Left lung (tissue), 4 donors: ENCODE measurements at regions not wholly inside any gene's neighbourhood (a gene's known extent, or its start where the extent isn't known, plus 50 kb on each side); places are given as distances from the start of the nearest gene placed in this dataset.

ENCODE experiments used
- ATAC-seq: fragments of 200-7000 bp; cut with Tn5 transposase; one replicate; pipeline ENCODE4 v1.9.1; 2020; ENCODE audit warnings: moderate library complexity
- DNase-seq, 4 donors: peaks; one replicate each; pipeline ENCODE4 v3.0.0-alpha.2; 2013 to 2020
- H3K27ac ChIP-seq, 2 donors: fragments of 200-600 bp; sonication (generic) in 1 of 2; one replicate each; pipeline versions ENCODE4 v1.5.0 to v1.8.0; 2020 to 2021
- H3K27me3 ChIP-seq, 2 donors: fragments of 200-600 bp; sonication (generic) in 1 of 2; one replicate each; pipeline versions ENCODE4 v1.5.0 to v1.8.0; 2020 to 2021
- H3K36me3 ChIP-seq, 2 donors: fragments of 200-600 bp; sonication (generic) in 1 of 2; one replicate each; pipeline versions ENCODE4 v1.5.0 to v1.8.0; 2020 to 2021
- H3K4me1 ChIP-seq, 2 donors: fragments of 200-600 bp; one replicate each; pipeline ENCODE4 v1.8.0; 2021
- H3K4me3 ChIP-seq, 2 donors: fragments of 200-600 bp; sonication (generic) in 1 of 2; one replicate each; pipeline versions ENCODE4 v1.5.0 to v1.8.0; 2020 to 2021; ENCODE audit warnings: mild to moderate bottlenecking in 1 of 2
- H3K9me3 ChIP-seq, 2 donors: fragments of 200-600 bp; sonication (generic) in 1 of 2; one replicate each; pipeline versions ENCODE4 v1.5.0 to v1.8.0; 2020 to 2021
- intact Hi-C, 2 donors: fragments of 100-400 bp; cut with DNase I; formaldehyde crosslinking; loops; one replicate each; pipeline versions ENCODE4 v1.11.2 to v1.14.2; 2022
- TF ChIP-seq, protein P1 (sequence below), 2 donors: fragments of 200-600 bp; sonication (generic) in 1 of 2; IDR thresholded peaks; one replicate each; pipeline versions ENCODE4 v1.5.0 to v1.8.0; 2021; ENCODE audit warnings: antibody characterized with exemption in 2 of 2
- donor health status: DM: no; HTN: yes; CAD: no.
- donor health status: DM: no; HTN: no; CAD: no.

DNA sequence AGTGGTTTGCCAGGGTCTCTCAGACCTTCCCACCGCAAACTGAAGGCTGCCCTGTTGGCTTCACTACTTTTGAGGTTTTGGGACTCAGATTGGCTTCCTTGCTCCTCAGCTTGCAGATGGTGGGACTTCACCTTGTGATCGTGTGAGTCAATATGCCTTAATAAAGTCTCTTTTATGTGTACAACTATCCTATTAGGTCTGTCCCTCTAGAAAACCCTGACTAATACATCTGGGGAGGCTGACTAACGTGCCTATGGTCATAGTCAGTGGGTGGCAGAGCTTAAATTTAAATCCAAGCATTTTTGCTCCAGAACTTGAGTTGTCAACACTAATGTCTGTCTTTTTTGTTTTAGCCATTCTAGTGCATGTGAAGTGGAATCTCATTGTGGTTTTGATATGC is 76.5 kb upstream of the CHODL start:
- ATAC-seq (no peak), DNase-seq (no peak)
- Histone ChIP-seq H3K36me3 (no peaks in the 10 kb centered on the region), H3K9me3 (peaks cover 0 to 4% of the 10 kb centered on the region in 2 donors), H3K27ac (no peak overlapping the region), H3K4me3 (no peak overlapping the region), H3K27me3 (no peaks in the 10 kb centered on the region), H3K4me1 (no peaks in the 10 kb centered on the region)
- TF ChIP-seq, protein P1, sequence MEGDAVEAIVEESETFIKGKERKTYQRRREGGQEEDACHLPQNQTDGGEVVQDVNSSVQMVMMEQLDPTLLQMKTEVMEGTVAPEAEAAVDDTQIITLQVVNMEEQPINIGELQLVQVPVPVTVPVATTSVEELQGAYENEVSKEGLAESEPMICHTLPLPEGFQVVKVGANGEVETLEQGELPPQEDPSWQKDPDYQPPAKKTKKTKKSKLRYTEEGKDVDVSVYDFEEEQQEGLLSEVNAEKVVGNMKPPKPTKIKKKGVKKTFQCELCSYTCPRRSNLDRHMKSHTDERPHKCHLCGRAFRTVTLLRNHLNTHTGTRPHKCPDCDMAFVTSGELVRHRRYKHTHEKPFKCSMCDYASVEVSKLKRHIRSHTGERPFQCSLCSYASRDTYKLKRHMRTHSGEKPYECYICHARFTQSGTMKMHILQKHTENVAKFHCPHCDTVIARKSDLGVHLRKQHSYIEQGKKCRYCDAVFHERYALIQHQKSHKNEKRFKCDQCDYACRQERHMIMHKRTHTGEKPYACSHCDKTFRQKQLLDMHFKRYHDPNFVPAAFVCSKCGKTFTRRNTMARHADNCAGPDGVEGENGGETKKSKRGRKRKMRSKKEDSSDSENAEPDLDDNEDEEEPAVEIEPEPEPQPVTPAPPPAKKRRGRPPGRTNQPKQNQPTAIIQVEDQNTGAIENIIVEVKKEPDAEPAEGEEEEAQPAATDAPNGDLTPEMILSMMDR (IDR thresholded peaks at IDR 0.05) = no peak
- intact Hi-C loops = no loop called here

DNA sequence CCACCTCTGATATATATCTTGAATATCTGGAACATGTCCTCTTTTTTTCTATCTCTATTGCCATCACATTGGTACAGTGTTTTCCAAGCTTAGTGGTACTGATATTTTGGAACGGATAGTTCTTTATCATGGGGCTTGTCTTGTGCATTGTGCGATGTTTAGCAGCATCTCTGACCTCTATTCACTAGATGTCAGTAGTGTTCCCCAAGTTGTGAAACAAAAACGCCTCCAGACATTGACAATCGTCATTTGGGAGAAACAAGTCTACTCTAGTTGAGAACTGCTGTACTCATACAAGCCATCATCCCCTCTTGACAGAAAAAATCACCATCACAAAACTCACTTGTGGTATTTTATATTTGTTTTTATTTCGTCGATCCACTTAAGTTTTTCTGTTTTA is 79.7 kb upstream of the CHODL start:
- Histone ChIP-seq H3K27ac (no peak overlapping the region), H3K27me3 (no peaks in the 10 kb centered on the region), H3K36me3 (no peaks in the 10 kb centered on the region), H3K9me3 (no peaks in the 10 kb centered on the region), H3K4me3 (no peak overlapping the region), H3K4me1 (no peaks in the 10 kb centered on the region)
- no peak for DNase-seq
- intact Hi-C loops = no loop called here
- TF ChIP-seq, protein P1 (IDR thresholded peaks at IDR 0.05) = no peak
- ATAC-seq = no peak

- ATAC-seq = no peak
- H3K9me3 ChIP-seq = no peaks in the 10 kb centered on the region
- intact Hi-C loops = no loop called here
Measured at GRCh38 chr21:18164483-18164882, 80.2 kb upstream of the CHODL start.

DNA sequence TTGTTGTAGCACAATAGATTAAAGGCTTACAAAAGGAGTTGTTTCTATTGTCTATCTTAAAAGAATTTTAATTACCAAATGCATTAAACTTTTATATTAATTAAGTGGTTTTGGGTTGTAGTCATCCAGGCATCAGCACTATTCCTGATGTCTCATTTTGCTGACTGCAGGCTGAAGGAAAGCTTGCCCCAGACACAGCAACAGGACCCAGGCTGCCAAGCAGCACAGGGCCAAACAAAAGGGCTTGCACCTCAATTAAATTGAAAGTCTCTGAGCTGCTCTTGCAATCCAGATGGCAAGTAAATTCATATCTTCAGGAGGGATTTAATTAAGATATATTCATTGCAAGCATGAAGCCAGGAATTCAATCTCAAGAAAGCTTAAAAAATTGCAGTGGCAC is 80.7 kb upstream of the CHODL start:
- intact Hi-C loops = no loop called here
- DNase-seq (no peak), ATAC-seq (no peak)
- Histone ChIP-seq H3K27ac (no peak overlapping the region), H3K4me1 (no peaks in the 10 kb centered on the region), H3K9me3 (no peaks in the 10 kb centered on the region), H3K4me3 (no peak overlapping the region), H3K27me3 (no peaks in the 10 kb centered on the region), H3K36me3 (no peaks in the 10 kb centered on the region)
- TF ChIP-seq, protein P1 (IDR thresholded peaks at IDR 0.05) = no peak

More at GRCh38 chr21:18164483-18164882, 80.2 kb upstream of the CHODL start:
- Histone ChIP-seq H3K4me3 (no peak overlapping the region), H3K27ac (no peak overlapping the region), H3K27me3 (no peaks in the 10 kb centered on the region), H3K4me1 (no peaks in the 10 kb centered on the region), H3K36me3 (no peaks in the 10 kb centered on the region)
- no peak for DNase-seq
- TF ChIP-seq, protein P1 (IDR thresholded peaks at IDR 0.05) = no peak

DNA sequence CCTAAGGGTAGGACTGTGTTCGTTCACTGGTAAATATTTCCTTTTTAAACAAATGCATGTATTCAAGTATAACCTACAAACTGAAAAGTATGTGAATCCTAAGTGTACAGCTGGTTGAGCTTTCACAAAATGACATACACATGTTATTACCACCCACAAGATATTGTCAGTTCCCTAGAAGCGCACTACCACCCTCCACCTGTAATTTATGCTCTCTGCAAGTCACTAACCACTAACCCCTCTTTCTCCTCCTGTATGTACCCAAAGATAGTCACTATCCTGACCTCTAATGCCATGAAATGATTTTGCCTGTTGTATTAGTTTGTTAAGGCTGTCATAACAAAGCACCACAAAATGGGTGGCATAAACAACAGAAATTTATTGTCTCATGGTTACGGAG is 82.8 kb upstream of the CHODL start:
- no peak for DNase-seq
- H3K9me3 ChIP-seq = no peaks in the 10 kb centered on the region
- intact Hi-C loops = no loop called here
- TF ChIP-seq, protein P1 (IDR thresholded peaks at IDR 0.05) = no peak
- H3K36me3 ChIP-seq = no peaks in the 10 kb centered on the region
- no peaks in the 10 kb centered on the region for H3K27me3 ChIP-seq
- ATAC-seq = no peak
- H3K4me1 ChIP-seq = no peaks in the 10 kb centered on the region
- no peak overlapping the region for H3K27ac ChIP-seq
- H3K4me3 ChIP-seq = no peak overlapping the region
